ENCODE measurements at regions not wholly inside any gene's neighbourhood (a gene's known extent, or its start where the extent isn't known, plus 50 kb on each side); places are given as distances from the start of the nearest gene placed in this dataset.

GRCh38 chr4:14076776-14077175 lies 449.3 kb upstream of the BOD1L1 start:
- H3K4me1 ChIP-seq (ENCODE audit: control insufficient read depth, insufficient read depth, low read length) = no peaks in the 10 kb centered on the region
- no peaks in the 10 kb centered on the region for H3K9me3 ChIP-seq (ENCODE audit: control insufficient read depth, insufficient read depth, low read depth, low read length)
- H3K36me3 ChIP-seq (ENCODE audit: control insufficient read depth in 2 of 2, insufficient read depth in 1 of 2, low read length in 2 of 2) = no peaks in the 10 kb centered on the region
- no peak for TF ChIP-seq INSM2 (tag by site-specific recombination; IDR thresholded peaks at IDR 0.05)
- no peak for TF ChIP-seq ZNF501 (tag by site-specific recombination; IDR thresholded peaks at IDR 0.05)
- TF ChIP-seq PRDM2 (tag by site-specific recombination; IDR thresholded peaks at IDR 0.05; ENCODE audit: borderline replicate concordance) = no peak
- no peak for TF ChIP-seq ZNF837 (tag by site-specific recombination; IDR thresholded peaks at IDR 0.05)
- TF ChIP-seq EGR2 (tag by site-specific recombination; IDR thresholded peaks at IDR 0.05; ENCODE audit: low read depth) = no peak
- TF ChIP-seq MEIS1 (CRISPR knock-in tag; IDR thresholded peaks at IDR 0.05; ENCODE audit: borderline replicate concordance) = no peak
- TF ChIP-seq ZBTB20 (tag by site-specific recombination; IDR thresholded peaks at IDR 0.05) = no peak
- TF ChIP-seq ZXDB (tag by site-specific recombination; IDR thresholded peaks at IDR 0.05) = no peak
- TF ChIP-seq REST (tag by site-specific recombination; IDR thresholded peaks at IDR 0.05) = no peak
- TF ChIP-seq ZBTB26 (tag by site-specific recombination; optimal IDR thresholded peaks at IDR 0.05) = no peak
- TF ChIP-seq ZNF670 (tag by site-specific recombination; IDR thresholded peaks at IDR 0.05; ENCODE audit: low read depth) = no peak
- TF ChIP-seq ZNF843 (tag by site-specific recombination; IDR thresholded peaks at IDR 0.05) = no peak
- no peak for TF ChIP-seq ZNF423 (tag by site-specific recombination; IDR thresholded peaks at IDR 0.05)
- POLR2A ChIA-PET = no interaction called here
- H3K27ac ChIP-seq (ENCODE audit: extremely low read depth, low read depth, low read length) = no peak overlapping the region
- CTCF ChIA-PET = no interaction called here
- H3K4me3 ChIP-seq (ENCODE audit: low read depth, low read length) = no peak overlapping the region

GRCh38 chr4:14078326-14078725 lies 450.8 kb upstream of the BOD1L1 start:
- no peak for TF ChIP-seq KLF10 (tag by site-specific recombination; IDR thresholded peaks at IDR 0.05)
- TF ChIP-seq ZEB2 (tag by site-specific recombination; IDR thresholded peaks at IDR 0.05) = no peak
- no peak for TF ChIP-seq ZNF664 (tag by site-specific recombination; IDR thresholded peaks at IDR 0.05)
- TF ChIP-seq ZNF26 (tag by site-specific recombination; IDR thresholded peaks at IDR 0.05) = no peak
- no peak for TF ChIP-seq ZNF530 (tag by site-specific recombination; IDR thresholded peaks at IDR 0.05; ENCODE audit: low read depth)
- no peak for TF ChIP-seq ZNF555 (tag by site-specific recombination; conservative IDR thresholded peaks at IDR 0.05)
- no peak for TF ChIP-seq ZNF157 (tag by site-specific recombination; IDR thresholded peaks at IDR 0.05)
- no peak for TF ChIP-seq ZNF548 (tag by site-specific recombination; IDR thresholded peaks at IDR 0.05)
- no peak for TF ChIP-seq ZNF366 (tag by site-specific recombination; conservative IDR thresholded peaks at IDR 0.05)
- TF ChIP-seq ZSCAN30 (tag by site-specific recombination; IDR thresholded peaks at IDR 0.05) = no peak
- CTCF ChIA-PET = no interaction called here
- no peaks in the 10 kb centered on the region for H3K36me3 ChIP-seq (ENCODE audit: control insufficient read depth in 2 of 2, insufficient read depth in 1 of 2, low read length in 2 of 2)
- no peak overlapping the region for H3K4me3 ChIP-seq (ENCODE audit: low read depth, low read length)
- no peak overlapping the region for H3K27ac ChIP-seq (ENCODE audit: extremely low read depth, low read depth, low read length)
- no peaks in the 10 kb centered on the region for H3K4me1 ChIP-seq (ENCODE audit: control insufficient read depth, insufficient read depth, low read length)
- POLR2A ChIA-PET = no interaction called here
- H3K9me3 ChIP-seq (ENCODE audit: control insufficient read depth, insufficient read depth, low read depth, low read length) = no peaks in the 10 kb centered on the region

All from HEK293 (cell line).